GM19324 (cell line): ENCODE measurements at regions not wholly inside any gene's neighbourhood (a gene's known extent, or its start where the extent isn't known, plus 50 kb on each side); places are given as distances from the start of the nearest gene placed in this dataset.
A peak's percentile ranks its signal among the peaks of the same experiment; 100 is the strongest.

Experiments used
- ATAC-seq: cut with Tn5 transposase; IDR thresholded peaks from one replicate; pipeline ENCODE4 v1.9.1; 2021; ENCODE audit warnings: mild to moderate bottlenecking, moderate library complexity; ENCODE audit not compliant: unreplicated experiment, low FRiP score

GRCh38 chr12:63321373-63321772, 170.4 kb upstream of the AVPR1A start:
- ATAC-seq, result no peak

GRCh38 chr12:63319936-63320633, 169.1 kb upstream of the AVPR1A start:
- ATAC-seq, result no peak

- peak; percentile 61 for ATAC-seq
Measured at GRCh38 chr12:63319386-63319785, 168.4 kb upstream of the AVPR1A start.

GRCh38 chr12:63318933-63319332, 167.9 kb upstream of the AVPR1A start:
- ATAC-seq, result peak; percentile 64

DNA sequence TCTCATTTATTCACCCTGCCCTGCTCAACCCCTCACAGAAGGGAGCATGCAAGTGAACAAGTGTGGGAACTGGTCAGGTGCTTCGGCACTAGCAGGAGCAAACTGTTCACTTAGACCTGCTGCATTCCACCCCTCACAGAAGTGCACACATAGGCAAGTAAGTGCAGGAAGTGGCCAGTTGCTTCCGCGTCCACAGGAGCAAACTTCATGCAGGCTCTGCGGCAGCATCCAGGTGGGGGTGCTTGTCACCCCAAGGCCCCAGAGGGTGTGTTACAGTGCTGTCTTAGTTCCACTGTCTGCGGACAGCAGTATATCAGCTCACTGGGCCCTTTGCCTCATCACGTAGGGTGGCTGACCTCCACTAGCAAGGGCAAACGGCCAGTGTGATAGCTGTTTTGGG, 167.3 kb upstream of the AVPR1A start:
- no peak for ATAC-seq

GRCh38 chr12:63317880-63318279, 166.9 kb upstream of the AVPR1A start:
- no peak for ATAC-seq

DNA sequence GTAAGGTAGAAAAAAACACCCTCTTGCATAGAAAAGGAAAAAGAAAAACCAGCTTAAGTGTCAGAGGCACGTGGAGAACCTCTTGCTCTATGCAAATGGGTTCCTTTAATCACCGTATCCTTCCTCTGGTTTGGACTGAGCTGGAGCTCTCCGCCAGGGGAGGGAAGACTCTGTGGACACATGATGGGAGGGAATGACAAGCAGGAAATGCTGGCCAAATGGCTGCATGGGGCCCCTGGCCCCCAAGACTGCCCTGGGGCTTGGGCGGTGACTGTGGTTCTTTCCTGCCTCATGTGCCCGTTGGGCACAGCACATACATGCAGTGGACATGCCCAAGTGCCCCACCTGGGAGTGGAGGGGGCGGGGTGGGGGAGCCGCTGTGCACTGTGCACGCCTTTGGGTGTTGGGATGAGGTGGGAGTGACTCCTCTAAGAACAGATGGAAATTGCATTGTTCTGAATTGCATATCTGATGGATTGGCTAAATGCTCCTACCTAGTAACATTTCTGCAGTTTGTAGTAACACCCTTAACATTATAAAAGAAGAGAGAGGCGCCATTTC, 166.4 kb upstream of the AVPR1A start:
- ATAC-seq, result no peak

GRCh38 chr12:63313139-63313538, 162.1 kb upstream of the AVPR1A start:
- ATAC-seq, result no peak

GRCh38 chr12:63308671-63309070, 157.7 kb upstream of the AVPR1A start:
- no peak for ATAC-seq

DNA sequence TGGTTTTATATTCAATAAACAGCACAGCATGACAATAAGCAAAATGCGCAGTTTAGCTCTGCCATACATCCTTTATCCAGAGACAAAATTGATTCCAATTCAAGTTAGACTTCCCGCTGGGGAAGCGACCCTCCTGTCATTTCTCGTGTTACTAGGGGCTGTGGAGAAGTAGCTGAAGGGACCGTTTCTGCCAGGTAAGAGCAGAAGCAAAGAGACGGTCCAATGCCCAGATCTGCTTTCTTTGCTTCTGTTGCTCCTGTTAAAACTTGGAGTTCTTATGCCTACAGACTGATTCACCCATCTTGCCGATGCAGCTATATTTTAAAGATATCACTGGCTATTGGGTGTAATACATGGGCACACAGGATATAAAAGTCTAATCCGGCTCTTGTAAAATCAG, 156.8 kb upstream of the AVPR1A start:
- ATAC-seq, result no peak

GRCh38 chr12:63305901-63306875, 155.2 kb upstream of the AVPR1A start:
- no peak for ATAC-seq

- peak; percentile 44 for ATAC-seq
Measured at GRCh38 chr12:63304887-63305316, 153.9 kb upstream of the AVPR1A start.

DNA sequence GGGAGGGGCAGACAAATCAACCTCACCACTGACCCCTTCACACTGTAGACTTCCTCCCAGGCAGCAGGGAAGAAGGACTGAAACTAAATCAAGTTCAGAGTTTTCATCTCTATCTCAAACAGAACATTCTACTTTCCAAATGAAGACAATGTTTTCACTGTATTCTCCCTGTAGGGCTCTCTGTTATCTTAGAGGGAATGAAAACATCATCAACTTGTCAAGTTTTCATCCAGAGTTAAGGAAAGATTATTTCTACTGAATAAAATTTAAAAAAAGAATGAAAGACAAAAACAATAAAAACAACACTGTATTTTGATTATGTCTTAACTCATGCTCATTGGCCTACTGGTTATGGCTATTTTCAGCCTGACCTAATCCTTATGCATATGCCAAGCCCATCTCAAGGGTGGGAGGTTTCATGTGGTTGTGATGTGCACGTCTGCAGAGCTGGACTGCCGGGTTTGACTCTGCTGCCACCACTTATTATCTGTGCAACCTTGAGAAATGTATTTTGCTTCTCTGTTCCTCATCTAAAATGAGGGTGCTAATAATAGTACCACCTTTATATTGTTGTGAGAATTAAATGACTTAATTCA, 152.0 kb upstream of the AVPR1A start:
- peak; percentile 15 for ATAC-seq

DNA sequence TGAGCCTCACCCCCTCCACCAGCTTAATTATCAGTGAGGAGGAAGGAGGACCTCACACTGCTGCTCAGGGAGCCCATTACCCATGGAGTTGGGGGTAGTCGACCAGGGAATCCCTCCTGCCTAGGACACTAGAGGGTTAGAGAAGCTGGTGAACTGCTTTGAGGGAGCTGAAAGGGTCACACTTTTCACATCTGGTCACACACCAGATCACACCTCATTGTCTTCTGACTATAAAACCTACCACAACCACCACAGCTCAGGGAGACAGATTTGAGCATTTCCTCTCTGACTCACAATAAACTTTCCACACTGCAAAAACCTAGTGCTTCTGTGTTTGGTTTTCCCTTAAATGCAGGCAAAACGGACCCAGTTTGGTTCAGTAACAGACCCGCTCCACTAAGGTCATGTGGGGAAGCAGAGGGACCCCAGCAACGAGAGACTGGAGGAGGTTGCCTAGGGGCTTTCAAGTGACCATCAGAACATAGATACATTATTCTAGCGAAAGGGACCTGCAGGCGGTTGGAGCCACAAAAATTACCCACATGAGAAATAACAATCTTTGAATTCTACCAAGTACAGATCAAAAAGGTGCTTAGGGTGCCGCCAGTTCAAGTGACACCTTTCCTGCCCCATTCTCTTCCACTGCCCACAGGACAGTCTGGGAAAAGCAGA, 151.4 kb upstream of the AVPR1A start:
- ATAC-seq, result peak; percentile 73

DNA sequence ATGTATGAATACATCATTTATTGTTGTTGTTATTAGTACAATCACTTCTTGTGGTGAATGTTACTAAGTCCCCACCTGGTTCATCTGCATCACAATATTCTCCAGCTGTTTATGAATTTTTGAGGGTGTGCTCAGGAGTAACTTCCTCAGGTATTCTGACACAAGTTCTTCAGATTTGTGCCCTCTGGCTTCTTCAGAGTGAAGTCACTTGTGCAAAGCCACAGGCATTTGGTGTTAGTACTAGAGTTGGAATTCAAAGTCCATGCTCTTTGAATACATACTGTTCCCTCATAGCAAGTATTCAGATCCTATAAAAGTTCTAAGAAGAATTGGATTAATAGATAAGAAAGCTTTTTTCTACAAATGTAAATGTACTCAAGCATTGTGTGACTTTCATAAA, 150.3 kb upstream of the AVPR1A start:
- ATAC-seq, result no peak

DNA sequence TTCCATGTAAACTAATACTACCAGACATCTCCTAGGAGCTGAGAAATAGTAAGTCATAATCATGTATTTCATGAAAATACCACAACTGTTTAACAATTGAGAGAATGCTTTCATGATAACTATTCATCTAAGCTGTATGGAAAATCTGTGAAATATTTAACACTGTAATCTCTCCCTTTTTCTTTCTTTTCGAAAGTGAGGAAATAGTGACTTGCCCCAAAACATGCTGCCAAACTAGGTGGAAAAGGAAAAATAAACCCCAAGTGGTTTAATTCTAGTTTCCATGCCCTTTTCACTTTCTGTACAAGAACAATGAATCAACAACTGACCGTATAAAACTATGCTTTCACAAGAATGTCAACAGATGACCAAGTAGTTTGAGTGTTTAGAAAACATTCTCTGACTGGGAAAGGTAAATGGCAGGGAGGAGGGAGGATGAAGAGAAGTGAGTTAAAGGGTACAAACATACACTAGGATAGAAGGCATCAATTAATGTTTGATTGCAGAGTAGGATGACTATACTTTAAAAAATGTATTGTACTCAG, 147.5 kb upstream of the AVPR1A start:
- ATAC-seq, result no peak

- peak; percentile 76 for ATAC-seq
Measured at GRCh38 chr12:63294327-63294632, 143.3 kb upstream of the AVPR1A start.

DNA sequence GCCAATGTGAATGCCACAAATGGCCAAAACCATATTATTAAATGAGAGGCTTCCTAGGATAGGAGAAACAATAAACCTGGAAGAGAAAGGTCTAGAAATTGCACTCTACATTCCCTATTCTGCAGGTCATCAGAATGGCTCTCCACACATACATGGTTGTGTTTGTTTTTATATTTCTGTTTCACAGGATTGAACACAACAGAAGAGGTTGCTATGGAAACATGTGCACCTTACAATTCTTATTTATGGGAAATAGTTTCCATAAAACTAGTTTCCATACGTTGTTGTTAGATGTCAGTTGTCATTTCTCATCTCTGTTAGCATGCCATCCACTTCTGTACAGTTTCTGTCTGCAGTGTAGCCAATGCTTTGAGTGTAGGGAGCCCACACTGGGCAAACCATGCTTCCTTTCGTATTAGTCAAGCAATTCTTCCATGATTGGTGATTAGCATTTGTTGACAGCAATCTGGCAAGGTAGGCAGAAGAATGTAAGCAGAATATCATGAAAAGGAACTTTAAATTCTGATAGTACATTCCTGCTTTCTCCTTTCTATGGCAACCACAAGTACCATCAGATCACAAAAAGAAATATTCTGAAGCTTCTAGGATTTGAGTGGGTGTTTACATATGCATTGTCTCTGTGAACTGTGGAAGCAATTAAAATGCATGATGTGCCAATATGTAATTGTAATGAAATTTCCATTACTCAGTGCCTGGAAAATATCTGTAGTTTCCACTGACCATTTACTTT, 141.6 kb upstream of the AVPR1A start:
- no peak for ATAC-seq

DNA sequence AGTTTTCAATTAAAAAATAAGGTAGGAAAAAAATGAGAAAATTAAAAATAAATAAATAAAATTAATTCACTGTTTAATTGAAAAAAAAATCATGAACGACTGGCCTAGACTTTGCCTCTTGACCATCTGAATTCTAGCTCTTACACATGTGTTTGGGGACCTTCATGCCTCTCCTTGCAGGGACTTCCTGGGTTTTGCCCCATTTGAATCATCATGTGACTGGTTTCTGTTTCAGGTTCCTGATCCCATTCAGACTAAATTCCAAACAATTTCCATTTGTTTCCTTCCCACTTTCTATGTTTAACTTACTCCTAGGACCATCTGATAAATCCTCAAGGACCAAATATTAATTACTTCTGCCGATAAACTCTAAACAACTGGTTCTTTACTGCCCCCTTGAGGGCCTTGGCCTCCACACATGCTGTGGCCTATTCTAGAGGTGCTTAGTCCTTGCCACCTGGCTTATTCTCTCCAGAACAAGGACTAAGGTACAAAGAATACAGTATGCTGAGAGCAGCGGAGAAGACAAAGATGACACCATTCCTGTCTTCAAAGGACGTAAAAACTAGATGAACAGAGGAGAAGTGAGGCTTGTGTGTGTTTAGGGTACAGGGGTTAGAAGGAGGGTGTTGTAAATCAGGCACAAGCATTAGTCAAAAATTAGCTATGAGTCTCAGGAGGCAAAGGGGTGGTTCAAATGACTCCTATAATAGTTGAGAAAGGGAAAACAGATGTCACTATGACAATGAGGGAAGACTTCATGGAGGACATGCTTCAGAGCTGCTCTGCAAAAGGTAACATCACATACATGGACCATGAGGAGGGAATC, 125.8 kb upstream of the AVPR1A start:
- peak; percentile 81 for ATAC-seq
